HTR-8/SVneo (cell line): ENCODE measurements at regions not wholly inside any gene's neighbourhood (a gene's known extent, or its start where the extent isn't known, plus 50 kb on each side); places are given as distances from the start of the nearest gene placed in this dataset.
"Not testable (repeated sequence)": the region's sequence is repeated elsewhere in the genome, so short reads cannot be mapped to it uniquely, and the experiment has no call there.

Source experiments
- DNase-seq: peaks from one replicate; pipeline ENCODE4 v3.0.0; 2011; ENCODE audit warnings: low spot score, mixed read lengths; ENCODE audit not compliant: insufficient read length
- FAIRE-seq: peaks from 2 replicates; lab custom pipeline; 2011; peaks lifted over from hg19 to GRCh38; lab: Jason Lieb, UNC

DNA sequence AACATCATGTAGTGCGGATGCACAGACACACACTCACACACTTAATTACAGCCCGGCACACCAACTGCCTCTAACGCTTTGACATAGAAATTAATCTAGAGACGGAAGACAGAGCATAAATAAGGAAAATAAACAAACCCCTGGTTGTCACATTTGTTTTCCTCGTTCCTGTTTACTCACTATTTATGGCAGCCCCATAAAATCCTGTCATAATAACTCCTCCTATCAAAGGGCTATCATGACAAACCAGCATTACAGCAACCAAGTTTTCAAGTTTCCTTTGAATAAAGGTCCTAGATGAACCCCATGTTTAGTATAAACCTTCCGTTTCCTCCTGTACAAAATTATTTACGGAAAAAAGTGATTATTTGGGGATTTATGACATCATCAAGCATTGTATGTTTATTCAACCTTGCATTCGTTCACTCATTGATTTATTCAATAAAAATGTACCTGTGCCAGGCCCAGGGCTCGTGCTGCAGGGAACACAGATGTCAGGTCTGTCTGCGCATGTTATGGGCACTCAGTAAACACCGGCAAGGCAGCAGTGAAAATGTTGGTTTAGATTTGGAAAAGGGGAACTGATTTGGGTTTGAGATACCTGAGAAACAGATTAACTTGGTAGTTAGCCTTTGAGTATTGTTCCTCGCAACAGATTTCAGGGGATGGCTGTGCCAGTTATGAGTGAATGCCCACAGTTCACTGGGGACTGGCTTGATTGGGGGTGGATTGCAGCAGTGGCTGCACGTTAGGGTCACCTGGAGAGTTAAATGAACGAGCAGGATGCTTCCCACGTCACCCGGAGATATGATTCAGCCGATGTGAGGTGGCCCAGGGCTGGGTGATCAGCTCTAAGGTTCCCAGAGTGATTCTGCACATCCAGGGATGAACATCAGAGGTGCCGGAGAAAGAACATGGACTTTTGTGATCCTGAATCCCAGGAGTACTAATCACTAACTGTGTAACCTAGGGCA lies 295.3 kb upstream of the FOXQ1 start:
- DNase-seq, result no peak
- no peak for FAIRE-seq

GRCh38 chr6:1015825-1016224 lies 296.1 kb upstream of the FOXQ1 start:
- no peak for FAIRE-seq
- DNase-seq, result no peak

DNA sequence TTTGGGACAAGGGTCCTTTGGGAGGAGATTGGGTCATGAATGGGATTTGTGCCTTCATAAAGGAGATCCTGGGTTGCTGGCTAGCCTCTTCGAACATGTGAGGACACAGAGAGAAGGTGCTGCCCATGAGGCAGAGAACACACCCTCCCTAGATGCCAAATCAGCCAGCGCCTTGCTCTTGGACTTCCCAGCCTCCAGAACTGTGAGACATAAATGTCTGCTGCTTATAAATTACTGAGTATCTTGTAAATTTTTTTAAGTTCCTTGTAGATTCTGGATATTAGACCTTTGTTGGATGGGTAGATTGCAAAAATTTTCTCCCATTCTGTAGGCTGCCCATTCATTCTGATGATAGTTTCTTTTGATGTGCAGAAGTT lies 297.5 kb upstream of the FOXQ1 start:
- FAIRE-seq (no peak), DNase-seq (no peak)

DNA sequence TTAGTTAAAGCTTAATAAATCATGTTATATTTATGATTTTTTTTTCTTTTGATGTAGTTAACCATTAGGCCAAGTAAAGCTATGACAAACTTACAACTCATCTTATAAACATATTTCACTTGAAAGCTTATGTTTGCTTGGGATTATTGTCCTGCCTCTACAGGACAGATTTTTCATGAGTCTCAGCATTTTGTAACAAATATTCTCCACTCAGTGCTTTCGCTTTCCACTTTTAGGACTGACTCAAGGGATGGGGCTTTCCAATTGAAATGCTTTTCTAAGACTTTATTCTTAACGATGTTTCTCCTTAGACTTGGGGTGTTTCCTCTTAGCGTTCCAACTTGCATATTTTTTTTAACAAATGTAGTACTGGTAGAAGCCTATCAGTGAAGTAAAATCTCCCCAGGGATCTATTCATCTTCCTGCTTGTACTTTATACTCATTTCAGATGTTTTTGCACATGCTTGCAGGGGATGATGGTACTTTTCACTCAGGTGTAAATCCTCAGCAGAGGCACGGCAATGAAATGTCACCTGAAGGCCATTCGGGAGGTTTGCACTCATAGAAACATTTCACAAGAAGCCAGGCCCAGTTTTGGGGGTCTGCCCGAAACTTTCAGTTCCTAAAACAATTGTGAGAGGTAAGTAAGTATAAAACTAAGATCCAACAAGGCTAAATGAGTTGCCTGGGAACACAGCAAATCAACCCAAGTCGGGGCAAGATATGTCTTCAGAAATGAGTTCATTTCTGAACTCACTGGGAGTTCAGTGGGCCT lies 298.1 kb upstream of the FOXQ1 start:
- FAIRE-seq (no peak), DNase-seq (no peak)

GRCh38 chr6:1009103-1009502 lies 302.8 kb upstream of the FOXQ1 start:
- FAIRE-seq (no peak), DNase-seq (no peak)

DNA sequence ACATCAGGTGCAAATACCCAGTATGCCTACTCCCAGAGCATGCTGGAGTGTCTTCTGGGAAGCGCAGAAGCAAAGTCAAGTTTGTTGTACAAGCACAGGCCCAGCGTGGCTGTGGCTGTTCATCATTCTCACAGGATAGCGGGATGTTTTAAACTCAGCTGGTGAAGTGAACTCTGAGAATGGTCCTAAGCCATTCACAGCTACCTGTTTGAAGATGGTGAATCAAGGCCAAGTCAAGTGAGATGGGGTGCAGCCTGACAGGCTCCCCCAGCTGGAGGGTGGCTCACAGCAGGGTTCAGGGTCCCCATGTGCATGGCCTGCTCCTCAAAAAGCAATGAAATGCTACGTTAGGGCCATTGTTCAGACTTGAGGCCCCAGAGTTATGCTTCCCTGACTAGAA lies 304.7 kb upstream of the FOXQ1 start:
- FAIRE-seq, result no peak

DNA sequence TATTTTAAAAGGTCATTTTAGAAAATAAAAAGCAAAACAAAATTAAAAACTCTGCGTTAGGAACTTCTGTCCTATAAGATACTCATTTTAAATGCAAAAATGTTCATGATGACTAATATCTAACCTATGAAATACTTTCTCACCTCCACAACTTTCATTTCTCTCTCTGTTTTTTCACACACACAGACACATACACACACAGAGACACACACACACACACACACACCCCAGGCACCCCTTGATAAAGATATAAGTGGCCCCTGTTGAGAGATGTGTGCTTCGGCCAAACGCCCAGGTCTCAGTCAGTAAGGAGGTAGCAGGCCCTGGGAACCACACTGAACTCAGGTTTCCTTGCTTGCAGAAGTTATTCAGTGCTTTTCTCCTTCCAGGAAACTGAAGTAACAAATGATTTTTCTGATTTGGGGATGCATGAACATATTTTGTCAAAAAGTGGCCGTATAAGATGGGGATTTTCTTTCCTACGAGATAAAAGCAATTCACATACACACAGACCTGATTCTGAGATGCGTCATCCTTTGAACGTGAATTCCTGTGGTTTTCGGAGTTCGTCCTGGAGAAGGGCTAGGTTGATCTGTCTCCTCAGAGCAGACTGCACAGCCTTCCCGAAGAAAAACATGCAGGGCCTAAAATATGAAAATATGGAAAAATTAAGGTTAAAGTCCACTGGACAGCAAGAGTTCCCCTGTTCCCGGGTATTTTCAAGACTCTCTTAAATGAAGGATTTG lies 306.8 kb upstream of the FOXQ1 start:
- DNase-seq, result no peak
- FAIRE-seq, result no peak

More for the DNA sequence above, 304.7 kb upstream of the FOXQ1 start:
- no peak for DNase-seq

DNA sequence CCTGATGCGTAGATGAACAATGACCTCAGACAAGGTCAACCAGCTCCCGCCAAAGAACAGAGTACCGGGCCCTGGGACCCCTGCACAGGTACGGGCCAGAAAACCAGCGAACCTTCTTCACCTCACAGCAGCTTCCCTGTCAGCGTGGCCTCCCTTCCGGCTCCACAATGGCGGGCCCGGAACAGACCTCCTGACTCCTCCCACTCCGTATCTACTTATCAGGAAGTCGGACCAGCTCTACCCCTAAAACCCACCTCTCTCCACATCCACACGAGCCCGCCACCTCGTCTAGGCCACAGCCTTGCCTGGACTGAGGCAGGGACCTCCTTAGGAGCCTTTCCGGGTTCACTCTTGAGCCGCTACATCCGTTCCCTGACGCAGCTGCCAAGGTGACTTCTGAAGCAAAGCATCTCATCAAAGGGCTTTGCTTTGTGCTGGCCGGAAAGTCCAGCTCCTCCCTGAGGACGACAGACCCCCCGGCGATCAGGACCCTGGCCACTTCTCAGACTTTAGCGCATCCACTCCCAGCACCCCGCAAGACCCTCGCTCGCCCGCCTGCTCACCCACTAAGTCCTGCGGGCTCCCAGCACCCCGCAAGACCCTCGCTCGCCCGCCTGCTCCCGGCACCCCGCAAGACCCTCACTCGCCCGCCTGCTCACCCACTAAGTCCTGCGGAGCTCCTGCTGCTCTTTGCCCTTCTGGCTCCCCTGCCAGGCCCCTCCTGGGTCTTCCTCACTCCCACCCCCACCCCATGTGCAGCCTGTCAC lies 308.3 kb upstream of the FOXQ1 start:
- DNase-seq (no peak), FAIRE-seq (no peak)

GRCh38 chr6:1002989-1003388 lies 308.9 kb upstream of the FOXQ1 start:
- FAIRE-seq, result no peak

DNA sequence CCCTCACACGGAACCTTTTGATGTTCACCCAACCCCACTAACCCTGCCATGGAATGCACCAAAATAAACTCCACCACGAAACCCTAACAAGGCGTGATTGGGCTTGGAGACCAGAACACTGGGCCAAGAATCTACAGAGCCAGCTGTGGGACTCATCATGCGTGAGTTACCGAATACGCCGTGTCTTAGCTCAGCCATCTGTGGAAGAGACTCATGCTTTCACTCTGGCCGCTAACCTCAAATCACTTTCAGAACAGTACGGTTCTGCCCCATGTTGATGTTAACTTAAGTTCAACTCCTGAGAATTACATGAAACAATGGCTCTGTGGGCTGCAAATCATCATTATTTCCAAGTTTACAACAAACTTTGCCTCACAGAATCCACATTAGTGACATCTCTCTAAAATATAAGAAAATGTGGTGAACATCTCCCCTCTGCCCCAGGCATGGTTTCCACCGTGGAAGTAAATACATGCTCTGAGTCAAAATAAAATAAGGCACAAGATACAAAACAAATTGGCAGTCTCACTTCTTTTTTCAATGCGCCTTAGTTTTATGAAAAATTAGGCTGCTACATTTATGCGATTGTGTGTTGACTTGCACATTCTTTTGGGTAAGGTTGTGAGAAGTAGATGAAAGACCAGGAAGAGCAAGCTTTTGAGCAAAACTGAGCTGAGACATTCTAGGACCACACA lies 308.9 kb upstream of the EXOC2 start:
- FAIRE-seq (no peak), DNase-seq (no peak)

More at GRCh38 chr6:1002989-1003388, 308.9 kb upstream of the FOXQ1 start:
- DNase-seq, result no peak

DNA sequence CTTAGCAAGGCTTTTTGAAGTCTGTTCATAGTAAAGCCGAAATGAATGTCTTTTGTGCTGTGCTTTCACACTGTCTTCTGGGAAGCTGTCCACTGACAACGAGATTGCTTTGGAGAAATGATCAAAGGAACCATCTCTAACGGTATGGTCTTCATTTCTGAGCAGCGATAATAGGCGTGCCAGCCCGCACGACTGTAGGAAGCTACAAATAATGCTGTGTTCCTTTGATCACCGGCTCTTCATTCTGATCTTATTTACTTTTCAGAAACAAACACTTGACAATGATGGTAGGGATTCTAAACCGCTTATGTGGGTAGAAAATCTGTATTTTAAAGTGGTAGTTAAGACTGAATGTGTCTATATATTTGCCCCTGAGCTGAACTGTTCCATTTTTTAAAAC lies 306.6 kb upstream of the EXOC2 start:
- no peak for DNase-seq
- no peak for FAIRE-seq

DNA sequence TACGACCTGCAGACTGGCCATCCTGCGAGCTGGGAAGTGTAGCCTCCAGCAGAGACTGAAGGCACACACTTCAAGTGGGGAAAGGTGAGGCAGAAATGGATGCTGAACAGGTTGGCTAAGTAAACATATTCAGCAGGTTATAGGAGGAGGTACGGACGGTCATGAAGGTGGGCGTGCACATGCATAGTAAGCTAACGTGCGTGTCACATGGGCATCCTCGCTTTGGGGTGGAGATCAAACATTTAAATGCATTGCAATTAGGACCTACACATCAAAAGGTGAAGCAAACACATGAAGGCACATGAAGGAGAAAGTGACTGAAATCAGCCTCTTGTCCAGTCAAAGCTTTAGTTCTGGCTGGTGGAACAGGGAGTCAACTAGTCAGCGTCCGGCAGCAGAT lies 305.6 kb upstream of the EXOC2 start:
- no peak for FAIRE-seq

GRCh38 chr6:996271-996852 lies 303.4 kb upstream of the EXOC2 start:
- FAIRE-seq, result no peak
- no peak for DNase-seq

More for the DNA sequence above, 305.6 kb upstream of the EXOC2 start:
- no peak for DNase-seq

DNA sequence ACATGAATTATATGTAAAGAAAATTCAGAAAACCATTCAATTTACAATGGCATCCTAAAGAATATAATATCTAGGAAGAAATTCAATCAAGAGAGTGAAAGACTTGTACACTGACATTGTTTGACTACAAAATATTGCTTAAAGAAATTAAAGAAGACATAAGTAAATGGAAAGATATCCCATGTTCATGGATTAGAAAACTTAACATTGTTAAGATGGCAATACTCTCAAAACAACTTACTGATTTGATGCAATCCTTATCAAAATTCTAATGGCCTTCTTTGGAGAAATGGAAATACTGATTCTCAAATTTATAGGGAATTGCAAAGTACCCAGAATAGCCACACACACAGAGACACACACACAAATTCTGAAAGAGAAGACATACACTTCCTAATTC lies 298.3 kb upstream of the EXOC2 start:
- no peak for DNase-seq
- FAIRE-seq, result no peak

GRCh38 chr6:984031-984430 lies 291.1 kb upstream of the EXOC2 start:
- no peak for FAIRE-seq

GRCh38 chr6:978937-979685 lies 286.2 kb upstream of the EXOC2 start:
- FAIRE-seq, result no peak
- DNase-seq, result no peak

More at GRCh38 chr6:984031-984430, 291.1 kb upstream of the EXOC2 start:
- no peak for DNase-seq

- not testable (repeated sequence) for DNase-seq, FAIRE-seq
Observed at GRCh38 chr6:977226-977625, 284.3 kb upstream of the EXOC2 start.

DNA sequence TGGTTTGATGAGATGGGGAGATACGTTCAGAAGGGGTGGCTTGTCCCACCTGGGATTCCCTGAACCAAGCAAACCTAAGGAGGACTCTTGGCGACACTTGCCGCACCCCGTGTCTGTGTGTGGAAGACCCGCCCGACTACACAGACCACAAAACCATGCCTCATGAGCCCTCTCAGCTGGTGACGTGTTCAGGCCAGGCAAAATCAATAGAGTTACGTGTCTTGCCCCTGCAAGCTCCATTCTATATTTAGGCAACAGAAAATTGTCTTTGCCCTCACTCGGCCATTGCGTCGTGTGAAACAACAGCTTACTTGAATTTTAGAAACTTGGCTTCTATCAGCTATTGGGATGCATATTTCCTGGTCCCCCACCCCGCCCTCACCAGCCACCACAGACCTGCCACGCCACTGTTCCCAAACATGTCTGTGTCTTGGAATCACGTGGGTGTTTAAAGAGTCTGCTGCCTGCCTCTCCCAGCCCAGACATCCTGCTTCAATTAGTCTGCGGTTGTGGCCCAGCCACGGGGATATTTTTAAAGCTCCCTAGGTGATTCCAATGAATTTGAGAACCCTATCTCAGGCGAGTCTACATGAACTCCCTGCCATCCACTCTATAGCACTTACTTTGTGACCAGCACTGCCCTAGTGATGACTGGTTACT lies 279.2 kb upstream of the EXOC2 start:
- FAIRE-seq, result no peak
- no peak for DNase-seq
